HFFc6 (cell line): ENCODE measurements at regions not wholly inside any gene's neighbourhood (a gene's known extent, or its start where the extent isn't known, plus 50 kb on each side); places are given as distances from the start of the nearest gene placed in this dataset.
"Not testable (repeated sequence)": the region's sequence is repeated elsewhere in the genome, so short reads cannot be mapped to it uniquely, and the experiment has no call there.

Source experiments
- DNase-seq: peaks from one replicate; pipeline ENCODE4 v3.0.0-alpha.2; 2018
- H3K27ac Mint-ChIP-seq: 2 replicates; pipeline ENCODE4 v1.8.0; 2020; ENCODE audit warnings: mild to moderate bottlenecking, mixed read lengths
- H3K27me3 Mint-ChIP-seq: 2 replicates; pipeline ENCODE4 v1.8.0; 2021; ENCODE audit warnings: mild to moderate bottlenecking, moderate library complexity, mixed read lengths; ENCODE audit not compliant: insufficient read depth
- H3K36me3 Mint-ChIP-seq: 2 replicates; pipeline ENCODE4 v1.8.0; 2021; ENCODE audit warnings: low read depth, mixed read lengths
- H3K4me1 Mint-ChIP-seq: 2 replicates; pipeline ENCODE4 v1.8.0; 2020; ENCODE audit warnings: low read depth, mixed read lengths
- H3K4me3 Mint-ChIP-seq: 2 replicates; pipeline ENCODE4 v1.8.0; 2020; ENCODE audit warnings: mild to moderate bottlenecking, moderate library complexity, mixed read lengths
- H3K9me3 Mint-ChIP-seq: 2 replicates; pipeline ENCODE4 v1.8.0; 2020; ENCODE audit warnings: mild to moderate bottlenecking, mixed read lengths
- CTCF ChIP-seq: fragments of 200-600 bp; sonication (generic); IDR thresholded peaks from 2 replicates; pipeline ENCODE4 v1.5.0; 2021; ENCODE audit warnings: antibody characterized with exemption, mild to moderate bottlenecking

- Mint-ChIP-seq H3K4me3 (no peak overlapping the region), H3K36me3 (peaks cover 6% of the 10 kb centered on the region; the same call in 1 of the 2 replicates), H3K4me1 (no peaks in the 10 kb centered on the region)
Observed at GRCh38 chr6:121711472-121711871, 276.0 kb downstream of the GJA1 start.

GRCh38 chr6:121717686-121718085, 282.2 kb downstream of the GJA1 start:
- H3K4me1 Mint-ChIP-seq = no peaks in the 10 kb centered on the region
- DNase-seq = no peak
- no peak for TF ChIP-seq CTCF
- H3K27me3 Mint-ChIP-seq = no peaks in the 10 kb centered on the region
- H3K4me3 Mint-ChIP-seq = no peak overlapping the region
- peaks cover 4% of the 10 kb centered on the region; the same call in 1 of the 2 replicates for H3K36me3 Mint-ChIP-seq
- H3K27ac Mint-ChIP-seq = no peak overlapping the region
- no peaks in the 10 kb centered on the region for H3K9me3 Mint-ChIP-seq

More at GRCh38 chr6:121711472-121711871, 276.0 kb downstream of the GJA1 start:
- Mint-ChIP-seq H3K27me3 (no peaks in the 10 kb centered on the region), H3K27ac (no peak overlapping the region), H3K9me3 (no peaks in the 10 kb centered on the region)
- no peak for DNase-seq
- TF ChIP-seq CTCF = no peak

GRCh38 chr6:121720867-121721266, 285.4 kb downstream of the GJA1 start:
- not testable (repeated sequence) for H3K36me3 Mint-ChIP-seq, H3K9me3 Mint-ChIP-seq, H3K4me1 Mint-ChIP-seq, H3K27me3 Mint-ChIP-seq, H3K27ac Mint-ChIP-seq, DNase-seq, H3K4me3 Mint-ChIP-seq

- Mint-ChIP-seq H3K27me3 (no peaks in the 10 kb centered on the region), H3K4me3 (no peak overlapping the region), H3K4me1 (no peaks in the 10 kb centered on the region), H3K9me3 (no peaks in the 10 kb centered on the region), H3K36me3 (peaks cover 4% of the 10 kb centered on the region; the same call in 1 of the 2 replicates), H3K27ac (no peak overlapping the region)
- TF ChIP-seq CTCF = no peak
- DNase-seq = no peak
Observed at GRCh38 chr6:121723623-121724022, 288.2 kb downstream of the GJA1 start.

GRCh38 chr6:121724576-121724975, 289.1 kb downstream of the GJA1 start:
- no peak for TF ChIP-seq CTCF
- DNase-seq = no peak
- peaks cover 4% of the 10 kb centered on the region; the same call in 1 of the 2 replicates for H3K36me3 Mint-ChIP-seq
- no peak overlapping the region for H3K4me3 Mint-ChIP-seq
- H3K4me1 Mint-ChIP-seq = no peaks in the 10 kb centered on the region
- no peaks in the 10 kb centered on the region for H3K9me3 Mint-ChIP-seq
- no peak overlapping the region for H3K27ac Mint-ChIP-seq
- no peaks in the 10 kb centered on the region for H3K27me3 Mint-ChIP-seq

GRCh38 chr6:121726596-121726995, 291.1 kb downstream of the GJA1 start:
- DNase-seq = no peak
- H3K4me1 Mint-ChIP-seq = no peaks in the 10 kb centered on the region
- peaks cover 9% of the 10 kb centered on the region for H3K9me3 Mint-ChIP-seq
- peaks cover 6% of the 10 kb centered on the region for H3K36me3 Mint-ChIP-seq
- H3K27ac Mint-ChIP-seq = no peak overlapping the region
- no peak overlapping the region for H3K4me3 Mint-ChIP-seq
- no peak for TF ChIP-seq CTCF
- no peaks in the 10 kb centered on the region for H3K27me3 Mint-ChIP-seq
